Stimulated activated CD4-positive, alpha-beta T cell treated with anti-CD3 and anti-CD28 coated beads, TNF-alpha, amount 100 ng/mL, for 4 hours (primary cell): ENCODE measurements at regions not wholly inside any gene's neighbourhood (a gene's known extent, or its start where the extent isn't known, plus 50 kb on each side); places are given as distances from the start of the nearest gene placed in this dataset.

Source experiments
- DNase-seq, 3 experiments: peaks; one replicate each; pipeline ENCODE4 v3.0.0-alpha.2; 2020; ENCODE audit warnings: low read depth in 3 of 3

GRCh38 chr9:1683951-1684350 lies 331.2 kb upstream of the SMARCA2 start:
- DNase-seq: no peak

- DNase-seq: no peak
Observed at GRCh38 chr9:1698991-1699390, 316.2 kb upstream of the SMARCA2 start.

- no peak for DNase-seq
Observed at GRCh38 chr9:1701113-1701512, 314.0 kb upstream of the SMARCA2 start.

- DNase-seq: no peak
Observed at GRCh38 chr9:1702701-1703100, 312.4 kb upstream of the SMARCA2 start.

- no peak for DNase-seq
Observed at GRCh38 chr9:1707291-1707690, 307.9 kb upstream of the SMARCA2 start.

GRCh38 chr9:1708219-1708618 lies 306.9 kb upstream of the SMARCA2 start:
- no peak for DNase-seq

- DNase-seq: no peak
Observed at GRCh38 chr9:1709347-1709746, 305.8 kb upstream of the SMARCA2 start.

GRCh38 chr9:1712861-1713450 lies 302.2 kb upstream of the SMARCA2 start:
- DNase-seq: no peak

- DNase-seq: no peak
Observed at GRCh38 chr9:1713841-1714240, 301.3 kb upstream of the SMARCA2 start.

- no peak for DNase-seq
Observed at GRCh38 chr9:1717882-1718281, 297.3 kb upstream of the SMARCA2 start.

- no peak for DNase-seq
Observed at GRCh38 chr9:1718836-1719235, 296.3 kb upstream of the SMARCA2 start.

- no peak for DNase-seq
Observed at GRCh38 chr9:1721196-1721595, 294.0 kb upstream of the SMARCA2 start.

GRCh38 chr9:1722404-1722803 lies 292.7 kb upstream of the SMARCA2 start:
- no peak for DNase-seq

GRCh38 chr9:1723522-1724015 lies 291.6 kb upstream of the SMARCA2 start:
- no peak for DNase-seq

- DNase-seq: no peak
Observed at GRCh38 chr9:1726993-1727759, 288.0 kb upstream of the SMARCA2 start.

- no peak for DNase-seq
Observed at GRCh38 chr9:1729631-1730030, 285.5 kb upstream of the SMARCA2 start.

GRCh38 chr9:1732670-1733069 lies 282.5 kb upstream of the SMARCA2 start:
- no peak for DNase-seq

- DNase-seq: no peak
Observed at GRCh38 chr9:1738511-1739100, 276.5 kb upstream of the SMARCA2 start.

GRCh38 chr9:1743121-1743960 lies 271.8 kb upstream of the SMARCA2 start:
- no peak for DNase-seq

- DNase-seq: no peak
Observed at GRCh38 chr9:1745980-1746379, 269.2 kb upstream of the SMARCA2 start.

- no peak for DNase-seq
Observed at GRCh38 chr9:1747417-1747967, 267.7 kb upstream of the SMARCA2 start.

GRCh38 chr9:1748407-1748806 lies 266.7 kb upstream of the SMARCA2 start:
- DNase-seq: no peak
